ENCODE measurements at regions not wholly inside any gene's neighbourhood (a gene's known extent, or its start where the extent isn't known, plus 50 kb on each side); places are given as distances from the start of the nearest gene placed in this dataset.

- Mint-ChIP-seq H3K9me3 (no peaks in the 10 kb centered on the region), H3K36me3 (no peaks in the 10 kb centered on the region), H3K27ac (no peak overlapping the region), H3K4me3 (no peak overlapping the region), H3K4me1 (peaks cover 43% of the 10 kb centered on the region), H3K27me3 (no peaks in the 10 kb centered on the region)
- ATAC-seq = no peak
Measured at GRCh38 chr5:68429510-68429909, 214.0 kb downstream of the PIK3R1 start.

GRCh38 chr5:68430279-68430678, 214.7 kb downstream of the PIK3R1 start:
- Mint-ChIP-seq H3K27ac (peak overlapping the region; percentile 61), H3K27me3 (no peaks in the 10 kb centered on the region), H3K9me3 (no peaks in the 10 kb centered on the region), H3K36me3 (no peaks in the 10 kb centered on the region), H3K4me3 (no peak overlapping the region), H3K4me1 (peaks cover 44% of the 10 kb centered on the region)
- ATAC-seq = no peak

- H3K27me3 Mint-ChIP-seq = no peaks in the 10 kb centered on the region
- peaks cover 48% of the 10 kb centered on the region for H3K4me1 Mint-ChIP-seq
- H3K36me3 Mint-ChIP-seq = no peaks in the 10 kb centered on the region
- no peak for ATAC-seq
- H3K27ac Mint-ChIP-seq = peak overlapping the region; percentile 61
- no peaks in the 10 kb centered on the region for H3K9me3 Mint-ChIP-seq
- H3K4me3 Mint-ChIP-seq = no peak overlapping the region
Measured at GRCh38 chr5:68431186-68431585, 215.6 kb downstream of the PIK3R1 start.

- Mint-ChIP-seq H3K4me3 (no peak overlapping the region), H3K36me3 (no peaks in the 10 kb centered on the region), H3K27ac (peak overlapping the region; percentile 61), H3K4me1 (peaks cover 48% of the 10 kb centered on the region), H3K27me3 (no peaks in the 10 kb centered on the region), H3K9me3 (no peaks in the 10 kb centered on the region)
- ATAC-seq = no peak
Measured at GRCh38 chr5:68431601-68432337, 216.2 kb downstream of the PIK3R1 start.

- Mint-ChIP-seq H3K36me3 (no peaks in the 10 kb centered on the region), H3K27ac (peak overlapping the region; percentile 61), H3K9me3 (no peaks in the 10 kb centered on the region), H3K27me3 (no peaks in the 10 kb centered on the region), H3K4me1 (peaks cover 48% of the 10 kb centered on the region), H3K4me3 (no peak overlapping the region)
- no peak for ATAC-seq
Measured at GRCh38 chr5:68432682-68433081, 217.1 kb downstream of the PIK3R1 start.

- Mint-ChIP-seq H3K36me3 (no peaks in the 10 kb centered on the region), H3K27me3 (no peaks in the 10 kb centered on the region), H3K27ac (peak overlapping the region; percentile 85), H3K4me3 (peak overlapping the region; percentile 63), H3K9me3 (no peaks in the 10 kb centered on the region), H3K4me1 (peaks cover 48% of the 10 kb centered on the region)
- no peak for ATAC-seq
Measured at GRCh38 chr5:68433526-68433922, 218.0 kb downstream of the PIK3R1 start.

GRCh38 chr5:68433923-68434879, 218.6 kb downstream of the PIK3R1 start:
- peak overlapping the region; percentile 85 for H3K27ac Mint-ChIP-seq
- ATAC-seq = peak; percentile 98
- no peaks in the 10 kb centered on the region for H3K27me3 Mint-ChIP-seq
- H3K36me3 Mint-ChIP-seq = no peaks in the 10 kb centered on the region
- peak overlapping the region; percentile 63 for H3K4me3 Mint-ChIP-seq
- H3K4me1 Mint-ChIP-seq = peaks cover 48% of the 10 kb centered on the region
- H3K9me3 Mint-ChIP-seq = no peaks in the 10 kb centered on the region

GRCh38 chr5:68435611-68436010, 220.1 kb downstream of the PIK3R1 start:
- Mint-ChIP-seq H3K9me3 (no peaks in the 10 kb centered on the region), H3K4me3 (no peak overlapping the region), H3K36me3 (no peaks in the 10 kb centered on the region), H3K27me3 (no peaks in the 10 kb centered on the region), H3K4me1 (peaks cover 46% of the 10 kb centered on the region), H3K27ac (peak overlapping the region; percentile 85)
- peak; percentile 59 for ATAC-seq

GRCh38 chr5:68436686-68437520, 221.3 kb downstream of the PIK3R1 start:
- no peaks in the 10 kb centered on the region for H3K36me3 Mint-ChIP-seq
- no peak overlapping the region for H3K27ac Mint-ChIP-seq
- no peaks in the 10 kb centered on the region for H3K27me3 Mint-ChIP-seq
- no peaks in the 10 kb centered on the region for H3K9me3 Mint-ChIP-seq
- no peak overlapping the region for H3K4me3 Mint-ChIP-seq
- ATAC-seq = no peak
- H3K4me1 Mint-ChIP-seq = peaks cover 33% of the 10 kb centered on the region

- Mint-ChIP-seq H3K27me3 (no peaks in the 10 kb centered on the region), H3K9me3 (no peaks in the 10 kb centered on the region), H3K4me1 (peaks cover 22% of the 10 kb centered on the region), H3K4me3 (no peak overlapping the region), H3K36me3 (no peaks in the 10 kb centered on the region), H3K27ac (no peak overlapping the region)
- no peak for ATAC-seq
Measured at GRCh38 chr5:68438876-68439275, 223.3 kb downstream of the PIK3R1 start.

GRCh38 chr5:68440245-68440644, 224.7 kb downstream of the PIK3R1 start:
- Mint-ChIP-seq H3K4me1 (peaks cover 8% of the 10 kb centered on the region), H3K36me3 (no peaks in the 10 kb centered on the region), H3K27me3 (no peaks in the 10 kb centered on the region), H3K27ac (no peak overlapping the region), H3K9me3 (no peaks in the 10 kb centered on the region), H3K4me3 (no peak overlapping the region)
- ATAC-seq = no peak

GRCh38 chr5:68440651-68441050, 225.1 kb downstream of the PIK3R1 start:
- Mint-ChIP-seq H3K27me3 (no peaks in the 10 kb centered on the region), H3K9me3 (no peaks in the 10 kb centered on the region), H3K36me3 (no peaks in the 10 kb centered on the region), H3K27ac (no peak overlapping the region), H3K4me3 (no peak overlapping the region), H3K4me1 (peaks cover 4% of the 10 kb centered on the region)
- ATAC-seq = no peak

GRCh38 chr5:68441309-68442073, 225.9 kb downstream of the PIK3R1 start:
- Mint-ChIP-seq H3K27ac (no peak overlapping the region), H3K4me1 (no peaks in the 10 kb centered on the region), H3K36me3 (no peaks in the 10 kb centered on the region), H3K4me3 (no peak overlapping the region), H3K27me3 (no peaks in the 10 kb centered on the region), H3K9me3 (no peaks in the 10 kb centered on the region)
- ATAC-seq = no peak

GRCh38 chr5:68443091-68443490, 227.5 kb downstream of the PIK3R1 start:
- Mint-ChIP-seq H3K27ac (no peak overlapping the region), H3K4me3 (no peak overlapping the region), H3K9me3 (no peaks in the 10 kb centered on the region)

More at GRCh38 chr5:68443091-68443490, 227.5 kb downstream of the PIK3R1 start:
- Mint-ChIP-seq H3K4me1 (no peaks in the 10 kb centered on the region), H3K36me3 (no peaks in the 10 kb centered on the region), H3K27me3 (no peaks in the 10 kb centered on the region)
- ATAC-seq = no peak

Measured in stimulated activated memory B cell treated with anti-CD40 and anti-IgM and Interleukin-4, amounts not matched to agents 10 μg/mL and 1 μg/mL and 100 μg/mL, for 72 hours (primary cell).